Mucosa of descending colon (tissue), 3 donors: ENCODE measurements at regions not wholly inside any gene's neighbourhood (a gene's known extent, or its start where the extent isn't known, plus 50 kb on each side); places are given as distances from the start of the nearest gene placed in this dataset.
A peak's percentile ranks its signal among the peaks of the same experiment; 100 is the strongest.

ENCODE experiments used
- ATAC-seq: fragments of 200-7000 bp; cut with Tn5 transposase; one replicate; pipeline ENCODE4 v1.9.1; 2020; ENCODE audit warnings: mild to moderate bottlenecking, moderate library complexity
- DNase-seq, 3 donors: peaks; one replicate each; pipeline ENCODE4 v3.0.0-alpha.2; 2020
- H3K36me3 ChIP-seq: fragments of 200-600 bp; one replicate; pipeline ENCODE4 v1.8.0; 2021; ENCODE audit warnings: low read depth, mild to moderate bottlenecking
- H3K4me1 ChIP-seq: fragments of 200-600 bp; one replicate; pipeline ENCODE4 v1.8.0; 2021; ENCODE audit warnings: low read depth, mild to moderate bottlenecking
- H3K4me3 ChIP-seq: fragments of 200-600 bp; one replicate; pipeline ENCODE4 v1.8.0; 2021; ENCODE audit warnings: mild to moderate bottlenecking
- H3K9me3 ChIP-seq: fragments of 200-600 bp; one replicate; pipeline ENCODE4 v1.8.0; 2021; ENCODE audit warnings: mild to moderate bottlenecking
- intact Hi-C, 2 donors: fragments of 100-400 bp; cut with DNase I in 1 of 2; cut with micrococcal nuclease in 1 of 2; formaldehyde crosslinking; loops; one replicate each; pipeline versions ENCODE4 v1.11.0 to v1.11.1; 2022; cut with DNase I, micrococcal nuclease
- TF ChIP-seq, protein P1 (sequence below): fragments of 200-600 bp; IDR thresholded peaks from one replicate; pipeline ENCODE4 v1.8.0; 2022; ENCODE audit warnings: antibody characterized with exemption, mild to moderate bottlenecking
- donor health status: DM: no; HTN: no; CAD: no; lungs with moderate emphysema.
- donor health status: DM: no; HTN: no; CAD: no.
- donor health status: DM: no; HTN: yes; CAD: no.

- intact Hi-C loops, result no loop called here
- Histone ChIP-seq H3K4me1 (no peaks in the 10 kb centered on the region), H3K36me3 (no peaks in the 10 kb centered on the region), H3K9me3 (no peaks in the 10 kb centered on the region), H3K4me3 (no peak overlapping the region)
- DNase-seq (no peak), ATAC-seq (no peak)
- TF ChIP-seq, protein P1, sequence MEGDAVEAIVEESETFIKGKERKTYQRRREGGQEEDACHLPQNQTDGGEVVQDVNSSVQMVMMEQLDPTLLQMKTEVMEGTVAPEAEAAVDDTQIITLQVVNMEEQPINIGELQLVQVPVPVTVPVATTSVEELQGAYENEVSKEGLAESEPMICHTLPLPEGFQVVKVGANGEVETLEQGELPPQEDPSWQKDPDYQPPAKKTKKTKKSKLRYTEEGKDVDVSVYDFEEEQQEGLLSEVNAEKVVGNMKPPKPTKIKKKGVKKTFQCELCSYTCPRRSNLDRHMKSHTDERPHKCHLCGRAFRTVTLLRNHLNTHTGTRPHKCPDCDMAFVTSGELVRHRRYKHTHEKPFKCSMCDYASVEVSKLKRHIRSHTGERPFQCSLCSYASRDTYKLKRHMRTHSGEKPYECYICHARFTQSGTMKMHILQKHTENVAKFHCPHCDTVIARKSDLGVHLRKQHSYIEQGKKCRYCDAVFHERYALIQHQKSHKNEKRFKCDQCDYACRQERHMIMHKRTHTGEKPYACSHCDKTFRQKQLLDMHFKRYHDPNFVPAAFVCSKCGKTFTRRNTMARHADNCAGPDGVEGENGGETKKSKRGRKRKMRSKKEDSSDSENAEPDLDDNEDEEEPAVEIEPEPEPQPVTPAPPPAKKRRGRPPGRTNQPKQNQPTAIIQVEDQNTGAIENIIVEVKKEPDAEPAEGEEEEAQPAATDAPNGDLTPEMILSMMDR, result no peak
Observed at GRCh38 chr20:40782043-40782368, 93.0 kb upstream of the MAFB start.

DNA sequence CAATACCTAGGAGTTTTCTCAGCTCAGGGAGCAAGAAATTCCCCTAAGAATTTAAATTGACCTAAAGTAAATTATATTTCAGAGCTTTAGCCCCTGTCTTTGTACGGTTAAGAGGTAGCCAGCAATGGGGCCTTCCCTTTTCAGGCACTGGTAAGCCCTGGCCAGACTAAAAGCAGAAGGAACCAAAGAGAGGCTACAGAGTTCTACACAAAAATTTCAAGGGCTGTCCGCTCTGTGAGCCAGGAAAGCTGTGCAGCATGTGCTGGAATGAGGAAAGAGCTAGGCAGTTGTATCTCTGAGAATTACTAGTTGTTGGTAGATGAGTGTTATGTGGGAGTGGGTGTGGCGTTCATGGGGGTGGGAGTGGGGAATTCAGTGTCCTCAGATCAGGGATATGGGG lies 96.3 kb upstream of the MAFB start:
- intact Hi-C loops, result no loop called here
- Histone ChIP-seq H3K9me3 (no peaks in the 10 kb centered on the region), H3K36me3 (no peaks in the 10 kb centered on the region), H3K4me3 (no peak overlapping the region), H3K4me1 (no peaks in the 10 kb centered on the region)
- TF ChIP-seq, protein P1, result no peak
- ATAC-seq (no peak), DNase-seq (no peak)

DNA sequence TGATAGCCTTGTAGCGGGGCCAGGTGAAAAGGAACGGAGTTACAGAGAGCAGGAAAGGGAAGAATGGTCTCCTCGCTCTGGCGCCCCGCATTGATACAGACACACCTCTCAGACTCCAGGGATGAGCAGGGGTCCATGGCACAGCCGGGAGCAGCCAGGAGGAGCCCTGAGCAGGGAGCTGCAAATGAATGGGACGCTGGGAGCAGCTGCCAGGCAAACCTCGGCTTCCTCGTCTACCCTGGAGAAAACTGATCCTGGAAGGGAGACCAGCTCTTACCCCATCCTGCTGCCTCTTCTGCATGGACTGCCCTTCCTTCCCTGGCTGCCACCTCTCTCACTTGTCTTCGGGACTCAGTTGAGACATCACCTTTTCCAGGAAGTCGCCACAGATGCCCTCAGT lies 97.3 kb upstream of the MAFB start:
- ATAC-seq (no peak), DNase-seq (no peak)
- H3K36me3 ChIP-seq, result no peaks in the 10 kb centered on the region
- no peaks in the 10 kb centered on the region for H3K9me3 ChIP-seq
- H3K4me3 ChIP-seq, result no peak overlapping the region
- TF ChIP-seq, protein P1, result no peak
- intact Hi-C loops, result no loop called here
- no peaks in the 10 kb centered on the region for H3K4me1 ChIP-seq

DNA sequence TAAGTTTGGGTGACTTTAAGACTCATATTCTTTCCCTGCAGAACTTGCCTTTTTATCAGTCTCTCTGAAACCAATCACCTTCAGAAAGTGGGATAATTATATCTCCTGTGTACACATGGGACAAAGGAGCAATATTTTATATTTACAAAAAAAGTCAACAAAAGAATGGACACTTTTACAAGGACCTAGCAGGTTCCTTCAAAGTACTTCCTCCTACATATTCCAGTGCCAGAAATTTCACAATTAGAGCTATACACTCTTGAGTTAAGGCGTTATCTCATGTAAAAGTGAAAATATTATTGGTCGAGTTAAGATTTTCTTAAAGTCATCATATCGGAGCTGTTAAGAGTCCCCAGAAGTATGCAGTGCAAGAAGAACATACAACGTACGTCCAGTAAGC lies 98.9 kb upstream of the MAFB start:
- Histone ChIP-seq H3K4me3 (no peak overlapping the region), H3K9me3 (no peaks in the 10 kb centered on the region), H3K4me1 (no peaks in the 10 kb centered on the region), H3K36me3 (no peaks in the 10 kb centered on the region)
- TF ChIP-seq, protein P1, result no peak
- ATAC-seq, result peak; percentile 79
- DNase-seq, result no peak
- intact Hi-C loops, result no loop called here

GRCh38 chr20:40797425-40797824 lies 108.4 kb upstream of the MAFB start:
- ATAC-seq (no peak), DNase-seq (peak in 1 of 3 donors; percentile 40)
- no peak overlapping the region for H3K4me3 ChIP-seq
- no peaks in the 10 kb centered on the region for H3K9me3 ChIP-seq
- intact Hi-C loops, result no loop called here
- H3K4me1 ChIP-seq, result no peaks in the 10 kb centered on the region
- no peaks in the 10 kb centered on the region for H3K36me3 ChIP-seq
- TF ChIP-seq, protein P1, result peak; percentile 33

GRCh38 chr20:40798066-40798465 lies 109.0 kb upstream of the MAFB start:
- intact Hi-C loops, result no loop called here
- TF ChIP-seq, protein P1, result no peak
- no peaks in the 10 kb centered on the region for H3K36me3 ChIP-seq
- no peak overlapping the region for H3K4me3 ChIP-seq
- DNase-seq (no peak), ATAC-seq (no peak)
- H3K4me1 ChIP-seq, result no peaks in the 10 kb centered on the region
- no peaks in the 10 kb centered on the region for H3K9me3 ChIP-seq
